CD4-positive, alpha-beta T cell treated with Interleukin-10 for 1 hour (primary cell): ENCODE measurements at regions not wholly inside any gene's neighbourhood (a gene's known extent, or its start where the extent isn't known, plus 50 kb on each side); places are given as distances from the start of the nearest gene placed in this dataset.

Experiments
- DNase-seq: peaks from one replicate; pipeline ENCODE4 v3.0.0-alpha.2; 2020

GRCh38 chr6:139586273-139586672, 211.8 kb upstream of the CITED2 start:
- DNase-seq = no peak

- no peak for DNase-seq
Measured at GRCh38 chr6:139584599-139584998, 210.2 kb upstream of the CITED2 start.

GRCh38 chr6:139583420-139583819, 209.0 kb upstream of the CITED2 start:
- DNase-seq = no peak

- DNase-seq = no peak
Measured at GRCh38 chr6:139582956-139583355, 208.5 kb upstream of the CITED2 start.

GRCh38 chr6:139581485-139581865, 207.0 kb upstream of the CITED2 start:
- no peak for DNase-seq

GRCh38 chr6:139580592-139581484, 206.4 kb upstream of the CITED2 start:
- peak; percentile 1 for DNase-seq

GRCh38 chr6:139577763-139578604, 203.5 kb upstream of the CITED2 start:
- DNase-seq = no peak

- no peak for DNase-seq
Measured at GRCh38 chr6:139577124-139577762, 202.8 kb upstream of the CITED2 start.

- no peak for DNase-seq
Measured at GRCh38 chr6:139572001-139572400, 197.6 kb upstream of the CITED2 start.

- DNase-seq = no peak
Measured at GRCh38 chr6:139570166-139570565, 195.7 kb upstream of the CITED2 start.

- no peak for DNase-seq
Measured at GRCh38 chr6:139569566-139569965, 195.1 kb upstream of the CITED2 start.

GRCh38 chr6:139568956-139569538, 194.6 kb upstream of the CITED2 start:
- DNase-seq = no peak

GRCh38 chr6:139568151-139568955, 193.9 kb upstream of the CITED2 start:
- DNase-seq = no peak

- DNase-seq = no peak
Measured at GRCh38 chr6:139567095-139567494, 192.6 kb upstream of the CITED2 start.

- no peak for DNase-seq
Measured at GRCh38 chr6:139565591-139565990, 191.1 kb upstream of the CITED2 start.

GRCh38 chr6:139557547-139557946, 183.1 kb upstream of the CITED2 start:
- no peak for DNase-seq

GRCh38 chr6:139556532-139556931, 182.1 kb upstream of the CITED2 start:
- no peak for DNase-seq

- no peak for DNase-seq
Measured at GRCh38 chr6:139553916-139554315, 179.5 kb upstream of the CITED2 start.

- no peak for DNase-seq
Measured at GRCh38 chr6:139551376-139551775, 176.9 kb upstream of the CITED2 start.

- no peak for DNase-seq
Measured at GRCh38 chr6:139550361-139550760, 175.9 kb upstream of the CITED2 start.

- DNase-seq = no peak
Measured at GRCh38 chr6:139549561-139550070, 175.2 kb upstream of the CITED2 start.

- no peak for DNase-seq
Measured at GRCh38 chr6:139547804-139548203, 173.4 kb upstream of the CITED2 start.
